ENCODE measurements at regions not wholly inside any gene's neighbourhood (a gene's known extent, or its start where the extent isn't known, plus 50 kb on each side); places are given as distances from the start of the nearest gene placed in this dataset.
"Not testable (repeated sequence)": the region's sequence is repeated elsewhere in the genome, so short reads cannot be mapped to it uniquely, and the experiment has no call there.

DNA sequence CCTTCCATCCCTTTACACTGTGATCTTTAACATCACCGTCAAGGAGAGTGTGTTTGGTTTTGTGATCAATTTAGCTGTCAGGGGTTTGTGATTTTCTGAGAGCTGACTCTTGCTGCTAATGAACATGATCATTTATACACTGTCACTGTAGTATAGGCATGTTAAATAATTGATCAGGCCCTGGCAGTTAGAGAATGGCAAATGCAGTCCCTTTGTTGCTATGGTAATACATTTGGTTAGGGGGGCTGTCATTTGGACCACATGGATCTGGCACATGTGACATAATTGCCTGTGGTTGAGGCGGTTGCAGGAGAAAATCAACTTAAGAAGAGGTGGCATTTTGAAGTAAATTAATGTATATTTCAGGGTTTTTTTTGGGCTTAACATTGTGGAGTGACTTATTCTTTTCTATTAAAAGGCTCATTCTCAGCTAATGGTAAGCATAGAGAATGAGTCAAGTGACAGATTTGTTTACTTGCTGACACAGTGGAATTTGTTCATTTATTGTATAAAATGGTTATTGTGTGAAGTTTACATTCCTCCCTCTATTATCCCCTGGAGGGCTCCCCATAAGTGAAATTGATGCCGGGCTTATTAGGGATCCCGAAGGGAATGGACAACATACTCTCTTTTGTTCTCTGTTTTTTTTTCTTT lies 114.0 kb downstream of the FHIP1A start:
- DNase-seq: no peak

DNA sequence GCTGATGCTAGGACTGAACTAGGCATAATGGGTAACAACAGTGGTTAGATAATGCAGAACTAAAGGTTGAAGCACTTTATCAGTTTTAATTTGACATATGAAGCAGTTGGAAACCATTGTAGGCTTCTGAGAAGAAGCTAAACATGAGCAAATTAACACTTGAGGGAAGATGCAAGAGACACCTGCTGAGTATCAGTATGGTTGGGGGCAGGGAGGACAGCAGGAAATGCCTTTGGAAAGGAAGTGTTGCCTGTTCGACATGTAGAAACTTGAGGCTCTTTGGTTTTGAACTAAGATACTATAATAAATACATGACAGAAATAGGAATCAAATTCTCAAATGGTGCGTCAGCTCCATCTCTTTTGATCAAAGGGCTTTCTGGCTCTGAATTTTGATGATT lies 115.6 kb downstream of the FHIP1A start:
- DNase-seq: no peak

DNA sequence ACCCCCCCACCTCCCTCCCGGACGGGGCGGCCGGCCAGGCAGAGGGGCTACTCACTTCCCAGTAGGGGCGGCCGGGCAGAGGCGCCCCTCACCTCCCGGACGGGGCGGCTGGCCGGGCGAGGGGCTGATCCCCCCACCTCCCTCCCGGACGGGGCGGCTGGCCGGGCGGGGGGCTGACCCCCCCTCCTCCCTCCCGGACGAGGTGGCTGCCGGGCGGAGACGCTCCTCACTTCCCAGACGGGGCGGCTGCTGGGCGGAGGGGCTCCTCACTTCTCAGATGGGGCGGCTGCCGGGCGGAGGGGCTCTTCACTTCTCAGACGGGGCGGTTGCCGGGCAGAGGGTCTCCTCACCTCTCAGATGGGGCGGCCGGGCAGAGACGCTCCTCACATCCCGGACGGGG lies 117.5 kb downstream of the FHIP1A start:
- not testable (repeated sequence) for DNase-seq

DNA sequence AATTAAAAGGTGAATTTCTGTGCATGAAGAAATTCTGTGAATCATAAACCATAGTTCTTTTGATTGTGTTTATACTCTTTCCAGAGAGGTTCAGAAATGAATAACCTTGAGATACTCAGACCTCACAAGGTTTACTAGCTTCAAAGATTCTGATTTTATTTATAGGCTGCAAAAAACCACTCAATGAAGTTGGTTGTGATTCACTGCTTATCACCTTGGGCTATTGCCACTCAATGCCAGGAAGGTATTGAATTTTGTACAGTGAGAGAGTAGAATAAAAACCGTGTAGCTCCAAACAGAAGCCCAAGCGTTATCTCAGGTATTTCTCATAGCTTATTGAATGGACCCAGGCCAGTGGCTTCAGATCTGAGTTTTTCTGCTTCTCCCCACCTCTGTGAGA lies 118.7 kb downstream of the FHIP1A start:
- no peak for DNase-seq

DNA sequence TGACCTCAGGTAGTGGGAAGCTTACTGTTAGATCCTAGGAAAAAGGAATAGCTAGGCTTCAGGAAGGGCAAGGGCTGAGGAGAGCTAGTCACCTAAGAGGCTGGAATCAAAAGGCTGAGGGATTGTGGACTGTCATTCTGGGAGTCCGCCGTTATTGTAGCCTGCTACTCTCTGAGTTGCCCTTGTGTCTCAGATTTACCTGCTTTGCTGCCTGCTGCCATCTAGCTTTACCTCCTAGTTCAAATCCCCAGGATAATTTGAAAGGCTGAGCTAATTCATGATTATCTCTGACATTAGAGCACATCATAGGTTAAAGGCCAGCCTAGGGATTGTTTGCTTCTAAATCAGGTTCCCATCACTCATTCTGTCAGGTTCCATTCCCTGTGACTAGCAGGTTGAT lies 120.2 kb downstream of the FHIP1A start:
- no peak for DNase-seq

DNA sequence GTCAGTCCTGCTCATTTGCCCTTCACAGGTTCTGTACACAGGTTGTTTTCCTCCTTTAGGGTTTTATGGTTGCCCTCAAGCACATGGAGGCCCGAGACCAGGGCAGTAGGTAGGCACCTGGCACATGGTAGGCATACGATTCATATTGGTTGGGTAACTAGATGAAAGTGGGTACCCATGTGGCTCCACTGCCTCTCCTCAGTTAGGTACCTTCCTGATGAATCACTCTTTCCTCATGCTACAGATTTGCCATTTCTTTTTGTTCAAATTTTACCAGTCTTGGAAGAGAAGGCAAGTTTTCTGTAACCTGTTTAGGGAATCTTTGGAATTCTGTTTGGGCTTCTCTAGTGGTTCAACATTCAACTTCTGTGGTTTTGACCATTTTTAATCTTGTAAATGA lies 121.3 kb downstream of the FHIP1A start:
- DNase-seq: no peak

DNA sequence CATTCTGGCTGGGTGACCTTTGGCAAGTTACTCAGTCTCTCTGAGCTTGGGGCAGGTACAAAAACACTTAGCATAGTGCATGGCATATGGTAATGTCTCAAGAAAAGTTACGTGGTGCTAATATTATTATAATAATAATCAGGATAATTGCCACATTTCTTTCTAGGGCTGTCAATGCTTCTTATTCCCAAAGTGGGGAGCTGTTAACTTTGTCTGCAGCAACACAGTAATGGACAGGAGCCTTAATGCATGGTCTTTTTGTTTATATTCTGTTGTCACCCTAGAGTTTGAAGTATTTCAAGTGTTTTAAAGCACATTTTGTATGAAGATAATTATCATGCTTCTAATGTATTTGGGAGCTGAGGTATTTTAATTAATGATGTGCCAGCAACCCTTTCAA lies 121.8 kb downstream of the FHIP1A start:
- no peak for DNase-seq

DNA sequence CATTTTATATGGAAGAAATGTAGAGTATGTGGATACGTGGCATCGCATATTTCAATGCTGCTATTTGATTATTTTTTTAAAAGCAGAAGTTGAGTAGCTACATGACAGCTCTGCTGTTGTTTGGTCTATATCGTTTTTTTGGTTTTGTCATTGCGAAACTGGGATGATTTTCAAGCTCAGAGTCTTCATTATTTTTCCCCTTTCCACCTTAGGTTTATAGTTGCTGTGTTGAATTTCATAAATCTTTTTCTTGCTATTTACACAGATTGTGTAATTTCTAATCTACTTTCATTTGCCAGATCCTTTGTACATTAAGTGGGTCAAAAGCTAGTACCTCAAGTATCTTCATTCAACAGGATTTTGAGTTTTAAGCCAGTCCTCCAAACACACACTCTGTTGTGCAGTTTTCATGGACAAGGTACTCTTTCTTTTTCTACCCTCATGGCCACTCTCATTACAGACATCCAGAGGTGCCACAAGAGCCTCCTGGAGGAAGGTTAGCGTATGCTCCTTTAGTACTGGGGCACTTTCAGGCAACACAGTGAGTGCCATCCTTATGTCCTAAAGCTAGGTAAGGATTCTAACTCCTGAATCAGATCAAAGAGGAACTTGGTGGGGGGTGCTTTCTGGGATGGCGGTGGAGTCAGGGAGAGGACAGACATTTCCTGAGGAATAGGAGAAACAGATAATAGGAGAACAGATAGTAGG lies 123.2 kb downstream of the FHIP1A start:
- DNase-seq: no peak

DNA sequence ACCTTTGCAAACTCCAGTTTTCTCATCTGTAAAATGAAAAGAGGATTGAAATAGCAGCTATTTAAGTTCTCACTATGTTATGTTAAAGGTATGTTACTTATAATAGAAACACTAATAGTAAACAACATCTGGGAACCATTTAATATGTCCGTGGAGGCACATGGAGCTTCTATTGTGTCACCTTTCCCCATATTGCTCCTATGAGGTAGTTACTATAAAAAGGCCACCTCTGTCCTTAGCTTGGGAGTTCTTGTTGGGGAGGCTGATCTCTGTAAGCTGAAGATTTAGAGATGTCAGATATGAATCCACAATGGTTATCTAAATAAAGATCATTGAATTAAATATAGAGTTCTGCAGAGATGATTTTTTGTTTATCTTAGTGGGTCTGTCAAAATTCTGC lies 125.2 kb downstream of the FHIP1A start:
- no peak for DNase-seq

DNA sequence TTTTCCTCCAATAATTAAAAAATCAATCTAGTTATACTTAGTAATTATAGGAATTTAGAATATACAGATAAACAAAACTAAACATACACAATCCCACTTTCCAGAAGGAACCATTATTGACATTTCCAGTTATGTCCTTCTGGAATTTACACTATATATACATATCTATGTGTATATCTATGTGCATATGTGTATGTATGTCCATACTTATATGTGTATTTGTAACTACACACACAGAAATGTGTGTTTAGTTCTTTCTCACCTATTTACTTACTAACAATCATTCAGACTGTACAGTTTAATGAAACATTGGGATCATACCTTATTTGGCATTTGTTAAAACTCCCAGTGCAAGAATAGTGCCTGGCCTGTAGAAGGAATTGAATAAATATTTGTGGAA lies 126.4 kb downstream of the FHIP1A start:
- DNase-seq: no peak

DNA sequence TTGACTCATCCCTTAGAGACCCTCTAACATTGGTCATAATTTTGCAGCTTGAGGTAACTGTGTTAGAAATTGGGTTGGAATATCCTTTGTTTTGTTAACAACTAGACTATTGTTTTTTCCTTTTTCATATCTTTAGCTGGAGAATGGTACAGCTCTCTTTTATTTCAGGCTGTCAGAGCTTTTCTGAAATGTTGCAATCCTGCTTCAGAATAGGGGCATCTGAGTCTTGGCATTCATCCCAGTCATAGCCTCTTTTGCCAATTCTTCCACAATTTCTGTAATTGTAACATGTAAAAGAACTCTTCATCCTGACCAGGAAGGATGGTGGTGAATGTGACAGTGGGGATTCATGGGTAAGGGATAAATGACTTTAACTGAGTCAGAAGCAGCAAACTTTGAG lies 128.7 kb downstream of the FHIP1A start:
- no peak for DNase-seq

DNA sequence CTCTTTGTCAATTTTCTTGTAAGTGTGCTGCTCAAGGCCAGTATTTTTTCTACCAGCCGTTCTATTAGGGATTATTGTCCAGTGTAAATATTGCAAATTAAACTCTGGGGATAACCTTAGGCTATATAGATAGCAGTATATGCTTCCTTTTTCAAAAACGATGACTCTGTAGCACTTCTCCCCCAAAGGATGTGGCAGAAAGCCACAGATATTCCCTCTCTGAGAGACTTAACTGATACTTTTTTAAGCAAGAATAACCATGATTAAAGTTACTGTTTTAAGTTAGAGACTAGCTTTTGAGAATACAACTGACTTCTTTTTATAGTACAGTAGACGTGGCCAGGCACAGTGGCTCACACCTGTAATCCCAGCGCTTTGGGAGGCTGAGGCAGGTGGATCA lies 130.0 kb downstream of the FHIP1A start:
- no peak for DNase-seq

DNA sequence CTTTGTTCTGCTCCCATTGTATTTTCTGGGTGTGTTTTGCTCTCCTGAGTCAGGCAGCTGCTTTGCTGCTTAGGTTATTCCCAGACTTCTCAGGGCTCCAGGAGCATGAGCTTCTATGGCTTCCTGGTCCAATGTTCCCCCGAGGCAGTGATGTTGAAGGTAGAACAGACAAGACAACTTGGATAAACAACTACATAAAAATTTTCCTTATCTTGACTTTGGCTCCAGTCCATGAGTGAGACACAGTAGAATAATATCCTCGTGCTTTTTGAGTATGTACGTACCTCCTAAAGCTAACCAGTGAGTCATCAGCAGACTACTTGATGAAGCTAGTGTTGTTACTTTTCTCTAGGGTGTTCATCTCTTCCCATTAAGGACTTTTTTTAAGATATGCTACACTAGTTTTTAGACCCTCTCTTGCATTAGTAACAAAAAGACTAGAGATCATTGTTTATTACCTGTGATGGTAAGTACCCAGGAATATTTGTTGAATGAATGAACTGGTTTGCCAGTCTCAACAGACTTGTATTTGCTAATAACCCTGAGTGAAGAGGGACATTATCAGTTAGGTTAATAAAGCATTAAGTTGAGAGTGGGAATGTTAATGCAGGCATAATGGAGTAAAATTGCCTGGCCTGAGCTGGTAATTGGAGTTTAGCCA lies 131.9 kb downstream of the FHIP1A start:
- peak; percentile 81 for DNase-seq

DNA sequence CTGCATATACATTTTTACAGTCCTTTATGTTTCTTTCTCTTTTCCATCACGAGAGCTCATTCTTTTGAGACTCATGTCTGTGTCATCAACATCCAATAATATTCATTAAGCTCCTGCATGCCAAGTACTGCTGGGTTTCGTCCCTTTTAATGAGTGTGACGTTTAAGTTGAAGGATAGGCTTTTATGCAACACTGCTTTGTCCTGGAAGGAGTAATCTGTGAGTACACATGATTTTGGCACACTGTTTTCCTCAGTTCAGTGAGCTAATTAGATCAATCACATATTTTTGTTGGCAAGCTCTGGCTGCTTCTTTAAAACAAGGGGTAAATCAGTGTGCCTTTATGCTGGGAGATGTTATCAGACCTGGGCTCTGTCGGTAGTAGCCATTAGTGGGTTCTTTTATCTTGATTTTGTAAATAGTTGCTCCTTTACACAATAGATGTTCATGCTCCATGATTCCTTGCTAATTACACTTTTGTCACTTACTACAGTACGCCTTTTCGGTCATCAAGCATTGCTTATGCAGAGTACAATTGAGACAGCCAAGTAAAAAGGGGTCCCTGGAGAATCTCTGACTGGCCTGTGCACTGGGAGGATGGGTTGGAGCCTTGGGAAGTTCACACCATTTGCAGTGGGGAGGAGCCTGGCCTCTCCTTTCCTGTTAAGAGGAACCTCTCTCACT lies 132.6 kb downstream of the FHIP1A start:
- peak; percentile 92 for DNase-seq

DNA sequence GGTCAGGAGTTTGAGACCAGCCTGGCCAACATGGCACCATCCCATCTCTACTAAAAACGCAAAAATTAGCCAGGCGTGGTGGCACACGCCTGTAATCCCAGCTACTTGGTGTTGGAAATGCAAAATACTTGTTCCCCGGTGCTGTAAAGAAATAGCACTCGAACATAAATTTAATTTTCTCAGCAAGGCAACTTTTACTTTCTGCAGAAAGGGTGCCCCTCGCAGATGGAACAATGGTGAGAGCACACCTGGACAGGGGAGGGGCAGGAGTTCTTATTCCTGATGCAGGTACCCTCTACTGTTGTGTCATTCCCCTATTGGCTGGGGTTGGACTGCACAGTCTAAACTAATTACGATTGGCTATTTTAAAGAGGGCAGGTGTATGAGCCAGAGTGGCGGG lies 139.7 kb downstream of the FHIP1A start:
- DNase-seq: no peak

DNA sequence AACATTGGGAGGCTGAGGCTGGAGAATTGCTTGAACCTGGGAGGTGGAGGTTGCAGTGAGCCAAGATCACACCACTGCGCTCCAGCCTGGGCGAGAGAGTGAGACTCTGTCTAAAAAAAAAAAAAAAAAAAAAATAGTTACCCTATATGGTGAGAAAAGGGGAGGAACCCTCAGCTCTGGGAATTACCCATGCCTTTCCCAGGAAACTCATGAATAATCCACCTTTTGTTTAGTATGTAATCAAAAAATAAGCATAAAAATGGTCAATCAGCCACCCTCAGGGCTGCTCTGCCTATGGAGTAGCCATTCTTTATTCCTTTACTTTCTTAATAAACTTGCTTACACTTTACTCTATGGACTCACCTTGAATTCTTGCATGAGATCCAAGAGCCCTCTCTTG lies 140.4 kb downstream of the FHIP1A start:
- DNase-seq: not testable (repeated sequence)

DNA sequence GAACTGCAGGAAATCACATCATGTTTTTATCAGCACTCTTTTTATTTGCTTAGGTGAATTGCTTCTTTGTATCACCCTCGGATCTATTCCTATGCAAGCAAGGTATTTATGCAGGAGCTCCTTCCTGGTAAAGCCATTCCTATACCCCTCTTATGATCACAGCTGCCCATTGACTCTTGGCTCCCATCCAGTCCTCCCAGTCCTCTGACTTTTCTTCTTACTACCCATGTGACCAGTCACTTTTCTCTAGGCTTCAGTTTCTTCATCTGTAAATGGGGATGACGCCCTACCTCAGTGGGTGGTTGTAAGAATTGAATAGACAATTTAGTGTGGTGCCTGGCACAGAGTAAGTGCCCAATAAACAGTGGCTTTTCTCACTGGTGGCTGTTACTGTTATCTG lies 144.9 kb downstream of the FHIP1A start:
- DNase-seq: peak; percentile 9

DNA sequence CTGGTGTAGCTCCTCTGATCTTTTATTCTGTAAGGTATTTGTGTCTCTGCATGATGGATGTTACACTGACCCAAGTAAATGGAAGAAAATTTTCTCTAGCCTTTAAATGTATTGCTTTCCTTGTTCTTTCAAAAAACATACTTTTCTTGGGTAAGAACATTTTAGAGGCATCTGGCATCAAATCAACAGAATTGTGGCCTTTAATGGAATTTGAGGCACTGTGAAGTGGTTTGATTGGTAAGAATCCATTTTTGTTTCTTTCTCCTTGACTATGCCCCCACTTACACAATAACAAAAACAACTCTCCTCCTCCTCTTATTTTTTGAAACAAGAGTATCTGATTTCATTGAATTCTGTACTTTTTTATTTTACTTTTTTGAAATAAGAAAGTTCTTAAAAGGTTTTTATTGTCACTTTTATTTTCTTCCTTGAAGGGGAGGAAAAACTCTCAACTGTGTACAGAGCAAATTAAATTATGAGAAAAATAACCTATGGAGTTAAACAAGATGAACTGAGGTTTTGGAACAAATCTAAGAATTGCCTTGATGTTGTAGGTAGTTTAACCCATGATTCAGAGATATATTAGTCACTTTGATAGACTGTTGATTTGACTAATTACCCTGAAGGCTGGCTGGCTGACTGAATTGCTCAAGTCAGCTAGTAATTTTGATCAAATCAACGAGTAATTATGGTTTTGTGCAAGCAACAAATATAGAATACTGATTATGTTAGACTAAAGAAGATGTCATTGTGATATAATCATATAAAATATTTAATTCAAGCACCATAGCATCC lies 146.4 kb downstream of the FHIP1A start:
- no peak for DNase-seq

DNA sequence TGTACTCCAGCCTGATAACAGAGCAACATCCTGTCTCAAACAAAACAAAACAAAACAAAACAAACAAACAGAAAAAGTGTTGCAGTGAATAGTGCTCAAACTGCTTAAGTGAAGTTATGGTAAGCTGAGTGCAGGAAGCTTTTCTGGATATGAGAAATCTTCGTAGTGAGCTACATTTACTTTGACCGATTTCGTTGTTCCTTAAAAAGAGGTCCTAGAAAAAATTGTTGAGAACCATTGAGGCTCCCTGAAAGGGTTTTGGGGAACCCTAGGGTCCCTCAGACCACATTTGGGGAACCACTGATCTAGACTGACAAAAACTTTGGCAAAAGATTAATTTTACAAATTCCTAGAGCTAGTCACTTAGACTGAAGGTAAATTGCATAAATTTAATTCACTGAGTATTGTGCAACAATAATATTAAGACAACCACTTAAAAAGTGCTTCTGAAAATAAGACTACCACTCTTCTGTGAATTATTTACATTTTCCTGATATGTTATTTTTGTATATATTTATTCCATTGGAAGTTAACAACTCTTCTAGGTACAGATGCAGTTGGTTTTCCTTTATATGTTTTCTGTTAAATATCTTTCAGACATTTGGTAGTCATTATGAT lies 149.6 kb downstream of the FHIP1A start:
- no peak for DNase-seq

DNA sequence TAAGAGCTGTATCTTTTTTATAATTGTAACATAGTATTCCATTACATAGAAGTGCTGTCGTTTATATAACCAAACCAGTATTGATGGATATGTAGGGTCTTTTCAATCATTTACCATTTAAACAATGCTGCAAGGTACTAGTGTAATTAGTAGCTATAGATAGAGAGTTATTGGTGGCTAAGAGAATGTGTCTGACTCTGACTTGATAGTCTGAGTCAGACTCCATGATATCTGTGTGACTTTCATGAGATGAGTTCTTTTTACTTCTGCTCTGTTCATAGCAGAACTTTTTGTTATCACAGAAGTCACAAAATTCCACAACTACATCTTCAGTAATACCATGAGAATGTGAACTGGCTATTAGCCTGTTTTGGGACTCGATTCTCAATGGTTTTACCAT lies 150.6 kb downstream of the FHIP1A start:
- no peak for DNase-seq

DNA sequence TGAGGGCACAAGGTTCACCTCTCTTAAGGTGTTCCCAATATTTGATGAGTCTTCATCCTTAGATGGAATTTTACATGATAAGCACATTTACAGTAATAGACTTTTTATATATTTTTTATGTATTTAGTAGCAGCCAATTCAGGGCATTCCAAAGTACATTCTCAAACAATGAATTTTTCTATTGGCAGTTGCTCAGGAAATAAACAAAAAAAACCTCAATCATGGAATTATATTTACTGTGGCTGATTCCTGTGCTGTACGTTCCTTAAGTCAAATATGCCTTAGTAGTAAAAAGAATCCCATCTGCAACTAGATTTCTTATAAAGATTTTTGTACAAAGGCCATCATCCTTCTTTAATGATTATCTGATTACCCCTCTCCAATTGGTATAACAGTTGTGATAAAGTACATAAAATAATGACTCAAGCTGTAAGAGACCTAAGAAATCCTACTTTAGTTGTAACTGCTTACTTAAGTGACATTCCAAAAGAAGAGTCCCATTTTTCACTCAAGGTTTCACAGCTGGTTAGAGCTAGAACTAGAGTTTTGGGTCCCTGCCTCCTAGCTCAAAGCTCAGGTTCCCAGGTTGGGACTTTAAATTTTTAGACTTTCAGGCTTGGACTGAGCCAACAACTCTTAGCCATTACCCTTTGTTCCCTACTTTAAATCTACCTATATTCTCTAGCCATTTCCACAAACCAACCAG lies 152.7 kb downstream of the FHIP1A start:
- no peak for DNase-seq

DNA sequence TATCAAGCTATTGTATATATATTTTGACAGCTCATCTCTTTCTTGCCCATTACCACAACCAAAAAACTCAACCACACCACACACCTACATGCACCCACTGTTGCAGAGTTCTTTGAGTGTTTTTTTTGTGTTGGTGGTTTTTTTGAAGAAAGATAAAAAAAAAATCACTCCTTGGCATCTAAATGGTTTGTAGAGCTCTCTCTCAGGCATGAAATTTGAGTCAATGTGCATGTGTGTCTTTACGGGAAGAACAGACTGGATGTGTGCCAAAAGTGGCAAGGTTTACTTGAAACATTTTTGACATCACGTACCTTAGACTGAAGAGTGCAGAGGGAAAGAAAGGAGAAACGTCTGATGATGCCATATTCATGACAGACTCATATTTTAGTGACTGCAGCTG lies 154.2 kb downstream of the FHIP1A start:
- peak; percentile 31 for DNase-seq

Measured in NCI-H748 treated with DMSO at 0.1 percent for 48 hours (cell line).